ENCODE measurements at regions not wholly inside any gene's neighbourhood (a gene's known extent, or its start where the extent isn't known, plus 50 kb on each side); places are given as distances from the start of the nearest gene placed in this dataset.

DNA sequence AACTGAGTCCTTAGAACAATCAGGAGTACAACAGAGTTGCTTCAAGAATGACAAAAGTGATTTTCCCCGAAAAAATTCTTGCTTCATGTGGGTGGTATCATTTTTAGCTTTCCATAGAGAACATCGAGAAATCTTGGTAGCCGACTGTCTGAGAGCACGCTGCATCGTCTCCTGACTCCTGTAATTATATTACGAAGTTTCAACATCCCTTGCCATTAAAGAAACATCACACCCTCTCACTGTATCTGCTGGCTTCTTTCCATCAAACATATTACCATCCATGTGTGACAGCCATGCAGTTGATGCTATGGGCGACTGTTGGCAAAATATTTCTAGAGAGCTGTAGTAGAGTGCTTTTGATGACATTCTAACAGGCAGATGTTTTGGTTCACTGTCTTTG is 311.2 kb downstream of the CMPK2 start:
- no peak overlapping the region for H3K4ac ChIP-seq (ENCODE audit: low read depth, low read length)
- no peak overlapping the region for H3K56ac ChIP-seq (ENCODE audit: low read length)
- WGBS (ENCODE audit: extremely low coverage, insufficient coverage, low lambda C conversion rate) = no CpG with 5 or more reads among the region's 7 CpGs
- H4K5ac ChIP-seq (ENCODE audit: low read length) = no peak overlapping the region
- H2BK120ac ChIP-seq (ENCODE audit: low read depth, low read length) = no peak overlapping the region
- no peak overlapping the region for H3K27ac ChIP-seq (ENCODE audit: low read depth, low read length)
- H3K79me2 ChIP-seq (ENCODE audit: control insufficient read depth, insufficient read depth, low read length) = no peaks in the 10 kb centered on the region
- no peak overlapping the region for H2BK5ac ChIP-seq (ENCODE audit: low read length)
- peaks cover 2% of the 10 kb centered on the region for H3K4me1 ChIP-seq (ENCODE audit: control insufficient read depth, low read depth, low read length)
- no peak overlapping the region for H3K9ac ChIP-seq (ENCODE audit: low read length)
- H3K4me3 ChIP-seq (ENCODE audit: low read length) = no peak overlapping the region
- H3K79me1 ChIP-seq (ENCODE audit: low read length) = no peaks in the 10 kb centered on the region
- no peak overlapping the region for H3K23ac ChIP-seq (ENCODE audit: low read length)
- H3K27me3 ChIP-seq (ENCODE audit: insufficient read depth, low read length, poor library complexity) = no peaks in the 10 kb centered on the region
- H3K36me3 ChIP-seq (ENCODE audit: control insufficient read depth, insufficient read depth, low read length) = no peaks in the 10 kb centered on the region
- H2BK15ac ChIP-seq (replicated peaks; ENCODE audit: low read depth) = no peak overlapping the region
- no peak overlapping the region for H3K18ac ChIP-seq (ENCODE audit: low read length)
- H2AK5ac ChIP-seq (ENCODE audit: low read length) = no peak overlapping the region
- DNase-seq = no peak
- H4K8ac ChIP-seq (ENCODE audit: low read depth, low read length) = no peak overlapping the region
- H3K4me2 ChIP-seq (ENCODE audit: low read length) = no peak overlapping the region

DNA sequence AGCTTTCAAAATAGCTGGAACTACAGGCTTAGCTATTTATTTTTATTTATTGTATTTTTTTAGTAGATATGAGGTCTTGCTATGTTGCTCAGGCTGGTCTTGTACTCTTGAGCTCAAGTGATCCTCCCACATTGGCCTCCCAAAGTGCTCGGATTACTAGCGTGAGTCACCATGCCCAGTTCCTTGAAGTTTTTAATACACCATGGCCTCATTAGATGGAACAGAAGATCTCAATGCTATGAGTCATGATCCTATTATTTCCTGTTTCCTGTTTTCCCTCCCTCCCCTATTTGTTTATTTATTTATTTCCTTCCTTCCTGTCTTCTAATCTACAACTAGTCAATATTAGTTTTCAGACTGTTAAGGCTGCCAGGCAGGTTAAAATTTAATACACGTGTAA is 309.0 kb downstream of the CMPK2 start:
- H3K79me1 ChIP-seq (ENCODE audit: low read length) = no peaks in the 10 kb centered on the region
- H3K4ac ChIP-seq (ENCODE audit: low read depth, low read length) = no peak overlapping the region
- H3K4me2 ChIP-seq (ENCODE audit: low read length) = no peak overlapping the region

DNA sequence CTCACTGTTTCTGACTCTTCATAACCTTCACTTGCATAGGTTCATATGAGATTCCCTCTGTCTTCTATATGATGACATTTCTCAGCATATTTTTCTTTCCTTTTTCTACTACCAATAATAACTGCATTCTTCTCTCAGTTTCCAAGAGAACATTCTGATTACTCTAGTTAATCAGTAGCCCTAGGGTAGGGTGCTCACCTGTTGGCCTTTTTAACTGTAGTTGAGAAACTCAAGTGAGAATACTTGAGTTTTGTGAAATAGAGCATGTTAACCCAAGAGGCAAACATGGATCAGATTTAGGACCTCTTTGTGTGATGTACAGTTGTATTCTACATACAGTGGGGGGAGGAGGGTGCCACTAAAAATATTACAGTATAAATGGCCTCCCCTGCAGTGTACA is 308.0 kb downstream of the CMPK2 start:
- H3K9ac ChIP-seq (ENCODE audit: low read length) = no peak overlapping the region
- no peak for DNase-seq
- no peak overlapping the region for H2BK5ac ChIP-seq (ENCODE audit: low read length)
- no peak overlapping the region for H3K18ac ChIP-seq (ENCODE audit: low read length)
- H3K36me3 ChIP-seq (ENCODE audit: control insufficient read depth, insufficient read depth, low read length) = no peaks in the 10 kb centered on the region
- H4K5ac ChIP-seq (ENCODE audit: low read length) = no peak overlapping the region
- H4K8ac ChIP-seq (ENCODE audit: low read depth, low read length) = no peak overlapping the region
- H2BK120ac ChIP-seq (ENCODE audit: low read depth, low read length) = no peak overlapping the region
- no peak overlapping the region for H3K23ac ChIP-seq (ENCODE audit: low read length)
- H2BK15ac ChIP-seq (replicated peaks; ENCODE audit: low read depth) = no peak overlapping the region
- H3K4me3 ChIP-seq (ENCODE audit: low read length) = no peak overlapping the region
- no peaks in the 10 kb centered on the region for H3K79me2 ChIP-seq (ENCODE audit: control insufficient read depth, insufficient read depth, low read length)
- H3K4me1 ChIP-seq (ENCODE audit: control insufficient read depth, low read depth, low read length) = peaks cover 2% of the 10 kb centered on the region
- H3K27ac ChIP-seq (ENCODE audit: low read depth, low read length) = no peak overlapping the region
- H3K4me2 ChIP-seq (ENCODE audit: low read length) = no peak overlapping the region
- no peaks in the 10 kb centered on the region for H3K79me1 ChIP-seq (ENCODE audit: low read length)
- H2AK5ac ChIP-seq (ENCODE audit: low read length) = no peak overlapping the region
- H3K56ac ChIP-seq (ENCODE audit: low read length) = no peak overlapping the region
- H3K4ac ChIP-seq (ENCODE audit: low read depth, low read length) = no peak overlapping the region
- no peaks in the 10 kb centered on the region for H3K27me3 ChIP-seq (ENCODE audit: insufficient read depth, low read length, poor library complexity)

More for the DNA sequence above, 309.0 kb downstream of the CMPK2 start:
- no peak overlapping the region for H3K56ac ChIP-seq (ENCODE audit: low read length)
- peak; percentile 75 for DNase-seq
- no peak overlapping the region for H2BK5ac ChIP-seq (ENCODE audit: low read length)
- H3K27ac ChIP-seq (ENCODE audit: low read depth, low read length) = no peak overlapping the region
- no peak overlapping the region for H4K8ac ChIP-seq (ENCODE audit: low read depth, low read length)
- H3K4me3 ChIP-seq (ENCODE audit: low read length) = no peak overlapping the region
- H3K9ac ChIP-seq (ENCODE audit: low read length) = no peak overlapping the region
- H3K23ac ChIP-seq (ENCODE audit: low read length) = no peak overlapping the region
- H3K4me1 ChIP-seq (ENCODE audit: control insufficient read depth, low read depth, low read length) = peaks cover 2% of the 10 kb centered on the region
- no peaks in the 10 kb centered on the region for H3K79me2 ChIP-seq (ENCODE audit: control insufficient read depth, insufficient read depth, low read length)
- H4K5ac ChIP-seq (ENCODE audit: low read length) = no peak overlapping the region
- WGBS (ENCODE audit: extremely low coverage, insufficient coverage, low lambda C conversion rate) = no CpG with 5 or more reads among the region's 3 CpGs
- no peak overlapping the region for H3K18ac ChIP-seq (ENCODE audit: low read length)
- H3K36me3 ChIP-seq (ENCODE audit: control insufficient read depth, insufficient read depth, low read length) = no peaks in the 10 kb centered on the region
- no peaks in the 10 kb centered on the region for H3K27me3 ChIP-seq (ENCODE audit: insufficient read depth, low read length, poor library complexity)
- no peak overlapping the region for H2BK15ac ChIP-seq (replicated peaks; ENCODE audit: low read depth)
- no peak overlapping the region for H2AK5ac ChIP-seq (ENCODE audit: low read length)
- no peak overlapping the region for H2BK120ac ChIP-seq (ENCODE audit: low read depth, low read length)

DNA sequence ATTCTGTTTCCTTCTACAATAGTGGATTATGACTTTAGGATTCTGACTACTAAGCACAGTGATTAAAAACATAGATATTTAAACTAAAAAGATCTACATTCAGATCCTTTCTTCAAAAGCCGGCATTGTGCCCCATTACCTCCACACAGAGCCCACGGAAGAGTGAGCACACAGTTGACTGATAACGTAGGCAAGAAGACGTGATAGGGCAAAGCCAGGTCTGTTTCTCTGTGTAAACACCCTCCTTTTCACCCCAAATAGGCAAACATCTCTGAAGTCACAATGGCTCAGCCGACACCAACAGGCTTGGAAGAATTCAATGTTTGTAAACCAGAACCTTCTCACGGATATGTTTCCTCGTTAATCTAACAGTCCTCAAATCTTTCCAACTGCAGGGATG is 302.9 kb downstream of the CMPK2 start:
- H3K56ac ChIP-seq (ENCODE audit: low read length) = no peak overlapping the region
- H3K23ac ChIP-seq (ENCODE audit: low read length) = no peak overlapping the region
- no peak overlapping the region for H3K27ac ChIP-seq (ENCODE audit: low read depth, low read length)
- no peak overlapping the region for H3K9ac ChIP-seq (ENCODE audit: low read length)
- WGBS (ENCODE audit: extremely low coverage, insufficient coverage, low lambda C conversion rate) = no CpG with 5 or more reads among the region's 7 CpGs
- no peak overlapping the region for H2BK5ac ChIP-seq (ENCODE audit: low read length)
- no peak overlapping the region for H4K8ac ChIP-seq (ENCODE audit: low read depth, low read length)
- H3K36me3 ChIP-seq (ENCODE audit: control insufficient read depth, insufficient read depth, low read length) = no peaks in the 10 kb centered on the region
- no peak overlapping the region for H2AK5ac ChIP-seq (ENCODE audit: low read length)
- H3K4me1 ChIP-seq (ENCODE audit: control insufficient read depth, low read depth, low read length) = no peaks in the 10 kb centered on the region
- H4K5ac ChIP-seq (ENCODE audit: low read length) = no peak overlapping the region
- no peak overlapping the region for H3K4ac ChIP-seq (ENCODE audit: low read depth, low read length)
- H2BK120ac ChIP-seq (ENCODE audit: low read depth, low read length) = no peak overlapping the region
- no peak for DNase-seq
- no peak overlapping the region for H3K4me3 ChIP-seq (ENCODE audit: low read length)
- no peak overlapping the region for H3K18ac ChIP-seq (ENCODE audit: low read length)
- H3K79me2 ChIP-seq (ENCODE audit: control insufficient read depth, insufficient read depth, low read length) = no peaks in the 10 kb centered on the region
- H2BK15ac ChIP-seq (replicated peaks; ENCODE audit: low read depth) = no peak overlapping the region
- H3K79me1 ChIP-seq (ENCODE audit: low read length) = no peaks in the 10 kb centered on the region
- H3K27me3 ChIP-seq (ENCODE audit: insufficient read depth, low read length, poor library complexity) = no peaks in the 10 kb centered on the region
- H3K4me2 ChIP-seq (ENCODE audit: low read length) = no peak overlapping the region

DNA sequence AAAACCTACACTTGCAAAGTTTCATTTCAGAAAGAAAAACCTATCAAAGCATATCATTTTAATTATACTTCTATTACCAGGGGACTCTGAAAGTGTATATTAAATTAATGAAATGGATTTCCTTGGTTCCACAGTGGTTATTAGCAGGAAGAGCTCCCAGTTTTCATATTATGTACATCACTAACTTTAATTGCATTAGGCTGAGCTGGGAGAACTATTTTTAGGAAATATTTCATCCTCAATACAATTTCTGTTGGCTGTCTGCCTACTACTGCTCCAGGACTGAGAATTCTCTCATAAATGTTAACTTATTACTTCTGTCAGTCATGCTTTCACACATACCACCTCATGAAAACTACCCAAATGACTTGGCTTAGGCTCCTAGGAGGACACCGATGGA is 301.4 kb downstream of the CMPK2 start:
- no peaks in the 10 kb centered on the region for H3K79me1 ChIP-seq (ENCODE audit: low read length)
- H4K5ac ChIP-seq (ENCODE audit: low read length) = no peak overlapping the region
- no peak overlapping the region for H3K4me2 ChIP-seq (ENCODE audit: low read length)
- no peak overlapping the region for H3K56ac ChIP-seq (ENCODE audit: low read length)
- H2BK5ac ChIP-seq (ENCODE audit: low read length) = no peak overlapping the region
- H3K4ac ChIP-seq (ENCODE audit: low read depth, low read length) = no peak overlapping the region
- no peaks in the 10 kb centered on the region for H3K27me3 ChIP-seq (ENCODE audit: insufficient read depth, low read length, poor library complexity)
- no peak overlapping the region for H2BK15ac ChIP-seq (replicated peaks; ENCODE audit: low read depth)
- DNase-seq = no peak
- no peaks in the 10 kb centered on the region for H3K79me2 ChIP-seq (ENCODE audit: control insufficient read depth, insufficient read depth, low read length)
- no CpG with 5 or more reads among the region's 1 CpG for WGBS (ENCODE audit: extremely low coverage, insufficient coverage, low lambda C conversion rate)
- H2BK120ac ChIP-seq (ENCODE audit: low read depth, low read length) = no peak overlapping the region
- no peak overlapping the region for H3K23ac ChIP-seq (ENCODE audit: low read length)
- H3K18ac ChIP-seq (ENCODE audit: low read length) = no peak overlapping the region
- no peak overlapping the region for H3K27ac ChIP-seq (ENCODE audit: low read depth, low read length)
- H2AK5ac ChIP-seq (ENCODE audit: low read length) = no peak overlapping the region
- no peak overlapping the region for H3K4me3 ChIP-seq (ENCODE audit: low read length)
- H3K4me1 ChIP-seq (ENCODE audit: control insufficient read depth, low read depth, low read length) = no peaks in the 10 kb centered on the region
- H3K36me3 ChIP-seq (ENCODE audit: control insufficient read depth, insufficient read depth, low read length) = no peaks in the 10 kb centered on the region
- no peak overlapping the region for H3K9ac ChIP-seq (ENCODE audit: low read length)
- no peak overlapping the region for H4K8ac ChIP-seq (ENCODE audit: low read depth, low read length)

- H3K18ac ChIP-seq (ENCODE audit: low read length) = no peak overlapping the region
- no peak overlapping the region for H4K5ac ChIP-seq (ENCODE audit: low read length)
- WGBS (ENCODE audit: extremely low coverage, insufficient coverage, low lambda C conversion rate) = no CpG with 5 or more reads among the region's 2 CpGs
- H2BK5ac ChIP-seq (ENCODE audit: low read length) = no peak overlapping the region
- no peak for DNase-seq
- H3K27me3 ChIP-seq (ENCODE audit: insufficient read depth, low read length, poor library complexity) = no peaks in the 10 kb centered on the region
- H2AK5ac ChIP-seq (ENCODE audit: low read length) = no peak overlapping the region
- no peak overlapping the region for H2BK15ac ChIP-seq (replicated peaks; ENCODE audit: low read depth)
- no peaks in the 10 kb centered on the region for H3K79me2 ChIP-seq (ENCODE audit: control insufficient read depth, insufficient read depth, low read length)
- H3K4ac ChIP-seq (ENCODE audit: low read depth, low read length) = no peak overlapping the region
- no peak overlapping the region for H3K4me2 ChIP-seq (ENCODE audit: low read length)
- H3K79me1 ChIP-seq (ENCODE audit: low read length) = no peaks in the 10 kb centered on the region
- H3K9ac ChIP-seq (ENCODE audit: low read length) = no peak overlapping the region
- no peak overlapping the region for H3K27ac ChIP-seq (ENCODE audit: low read depth, low read length)
- H4K8ac ChIP-seq (ENCODE audit: low read depth, low read length) = no peak overlapping the region
- H3K4me1 ChIP-seq (ENCODE audit: control insufficient read depth, low read depth, low read length) = no peaks in the 10 kb centered on the region
- no peaks in the 10 kb centered on the region for H3K36me3 ChIP-seq (ENCODE audit: control insufficient read depth, insufficient read depth, low read length)
- H2BK120ac ChIP-seq (ENCODE audit: low read depth, low read length) = no peak overlapping the region
- H3K4me3 ChIP-seq (ENCODE audit: low read length) = no peak overlapping the region
- H3K23ac ChIP-seq (ENCODE audit: low read length) = no peak overlapping the region
- H3K56ac ChIP-seq (ENCODE audit: low read length) = no peak overlapping the region
Observed at GRCh38 chr2:6574121-6574520, 291.6 kb downstream of the CMPK2 start.

Data from mesendoderm (in vitro differentiated cells).